ENCODE measurements at regions not wholly inside any gene's neighbourhood (a gene's known extent, or its start where the extent isn't known, plus 50 kb on each side); places are given as distances from the start of the nearest gene placed in this dataset.

- TF ChIP-seq POLR2A (IDR thresholded peaks at IDR 0.05; ENCODE audit: borderline replicate concordance, extremely low read depth, insufficient read depth, insufficient read length) (no peak), SP1 (IDR thresholded peaks at IDR 0.05; ENCODE audit: low read depth) (no peak), RAD21 (IDR thresholded peaks at IDR 0.05; ENCODE audit: low read depth) (no peak), CTCF (IDR thresholded peaks at IDR 0.05 in 2 of 3, conservative IDR thresholded peaks at IDR 0.05 in 1 of 3; ENCODE audit: borderline replicate concordance in 1 of 3, insufficient read depth in 1 of 3, low read depth in 2 of 3, low read length in 2 of 3) (no peak), REST (IDR thresholded peaks at IDR 0.05; ENCODE audit: low read depth) (no peak), POLR2AphosphoS5 (IDR thresholded peaks at IDR 0.05; ENCODE audit: low read depth, low read length) (no peak)
Measured at GRCh38 chr13:84038001-84038400, 155.7 kb upstream of the SLITRK1 start.

All from HCT116 (cell line).